ENCODE measurements at regions not wholly inside any gene's neighbourhood (a gene's known extent, or its start where the extent isn't known, plus 50 kb on each side); places are given as distances from the start of the nearest gene placed in this dataset.

DNA sequence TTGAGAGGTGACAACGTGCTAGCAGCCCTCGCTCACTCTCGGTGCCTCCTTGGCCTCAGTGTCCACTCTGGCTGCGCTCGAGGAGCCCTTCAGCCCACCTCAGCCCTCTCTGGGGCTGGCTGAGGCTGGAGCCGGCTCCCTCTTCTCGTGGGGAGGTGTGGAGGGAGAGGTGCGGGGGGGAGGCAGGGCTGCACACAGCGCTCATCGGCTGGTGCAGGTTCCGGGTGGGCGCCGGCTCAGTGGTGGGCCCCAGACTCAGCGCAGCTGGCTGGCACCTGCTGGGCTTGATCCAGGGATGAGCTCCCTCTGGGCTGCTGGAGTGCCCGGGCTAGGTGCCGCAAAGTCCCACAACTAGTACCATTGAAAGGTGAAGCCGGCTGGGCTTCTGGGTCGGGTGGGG, 957.8 kb upstream of the GJE1 start:
- Histone ChIP-seq H3K9me3 (peaks cover 0 to 13% of the 10 kb centered on the region in 2 donors), H3K36me3 (no peaks in the 10 kb centered on the region), H3K4me3 (no peak overlapping the region), H3K4me1 (peaks cover 0 to under 1% of the 10 kb centered on the region in 2 donors), H3K27me3 (no peaks in the 10 kb centered on the region), H3K27ac (no peak overlapping the region)
- TF ChIP-seq, protein P1, sequence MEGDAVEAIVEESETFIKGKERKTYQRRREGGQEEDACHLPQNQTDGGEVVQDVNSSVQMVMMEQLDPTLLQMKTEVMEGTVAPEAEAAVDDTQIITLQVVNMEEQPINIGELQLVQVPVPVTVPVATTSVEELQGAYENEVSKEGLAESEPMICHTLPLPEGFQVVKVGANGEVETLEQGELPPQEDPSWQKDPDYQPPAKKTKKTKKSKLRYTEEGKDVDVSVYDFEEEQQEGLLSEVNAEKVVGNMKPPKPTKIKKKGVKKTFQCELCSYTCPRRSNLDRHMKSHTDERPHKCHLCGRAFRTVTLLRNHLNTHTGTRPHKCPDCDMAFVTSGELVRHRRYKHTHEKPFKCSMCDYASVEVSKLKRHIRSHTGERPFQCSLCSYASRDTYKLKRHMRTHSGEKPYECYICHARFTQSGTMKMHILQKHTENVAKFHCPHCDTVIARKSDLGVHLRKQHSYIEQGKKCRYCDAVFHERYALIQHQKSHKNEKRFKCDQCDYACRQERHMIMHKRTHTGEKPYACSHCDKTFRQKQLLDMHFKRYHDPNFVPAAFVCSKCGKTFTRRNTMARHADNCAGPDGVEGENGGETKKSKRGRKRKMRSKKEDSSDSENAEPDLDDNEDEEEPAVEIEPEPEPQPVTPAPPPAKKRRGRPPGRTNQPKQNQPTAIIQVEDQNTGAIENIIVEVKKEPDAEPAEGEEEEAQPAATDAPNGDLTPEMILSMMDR (IDR thresholded peaks at IDR 0.05) = no peak
- DNase-seq (ENCODE audit: low spot score) = no peak

DNA sequence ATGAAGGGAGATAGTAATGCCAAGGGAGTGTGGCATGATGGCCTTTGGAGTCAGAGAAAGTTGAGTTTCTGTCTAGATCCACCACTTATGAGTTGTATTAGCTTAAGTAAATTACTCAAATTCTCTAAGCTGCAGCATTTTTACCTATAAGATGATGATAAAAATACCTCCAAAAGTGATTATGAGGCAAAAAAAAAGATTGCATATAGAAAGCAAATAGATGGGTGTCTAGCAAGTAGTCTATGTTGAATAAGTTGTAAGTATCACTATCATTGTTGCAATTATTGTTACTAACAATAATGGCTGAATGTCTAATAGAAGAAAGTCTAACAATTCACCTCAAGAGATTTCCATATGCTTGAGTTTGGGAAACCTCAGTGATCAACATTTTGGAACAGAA, 959.2 kb upstream of the GJE1 start:
- Histone ChIP-seq H3K4me3 (no peak overlapping the region), H3K4me1 (peaks cover 0 to 6% of the 10 kb centered on the region in 2 donors), H3K27me3 (no peaks in the 10 kb centered on the region), H3K36me3 (no peaks in the 10 kb centered on the region), H3K9me3 (peaks cover 0 to 13% of the 10 kb centered on the region in 2 donors), H3K27ac (no peak overlapping the region)
- TF ChIP-seq, protein P1 (IDR thresholded peaks at IDR 0.05) = no peak
- no peak for DNase-seq (ENCODE audit: low spot score)

DNA sequence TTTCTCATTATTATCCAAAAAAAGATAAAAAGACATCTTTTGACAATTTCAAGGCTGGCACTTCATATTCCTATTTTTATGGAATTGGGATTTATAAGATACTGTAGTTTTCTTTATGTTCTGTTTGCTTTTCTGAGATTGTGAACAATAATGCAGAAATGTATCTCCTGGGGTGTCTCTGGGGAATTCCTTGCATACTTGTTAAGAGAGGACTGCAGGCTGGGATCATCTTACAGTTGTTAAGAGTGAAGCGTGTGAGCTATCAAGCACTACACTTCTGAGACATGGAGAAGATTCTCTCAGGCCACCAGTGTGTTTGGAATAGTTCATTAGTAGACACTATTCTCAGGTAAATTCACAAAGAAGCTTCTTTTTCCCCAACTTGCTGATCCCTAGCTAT, 963.3 kb upstream of the GJE1 start:
- Histone ChIP-seq H3K4me1 (peaks cover 0 to 6% of the 10 kb centered on the region in 2 donors), H3K36me3 (no peaks in the 10 kb centered on the region), H3K4me3 (no peak overlapping the region), H3K9me3 (no peaks in the 10 kb centered on the region), H3K27ac (no peak overlapping the region), H3K27me3 (no peaks in the 10 kb centered on the region)
- TF ChIP-seq, protein P1 (IDR thresholded peaks at IDR 0.05) = no peak
- DNase-seq (ENCODE audit: low spot score) = no peak

DNA sequence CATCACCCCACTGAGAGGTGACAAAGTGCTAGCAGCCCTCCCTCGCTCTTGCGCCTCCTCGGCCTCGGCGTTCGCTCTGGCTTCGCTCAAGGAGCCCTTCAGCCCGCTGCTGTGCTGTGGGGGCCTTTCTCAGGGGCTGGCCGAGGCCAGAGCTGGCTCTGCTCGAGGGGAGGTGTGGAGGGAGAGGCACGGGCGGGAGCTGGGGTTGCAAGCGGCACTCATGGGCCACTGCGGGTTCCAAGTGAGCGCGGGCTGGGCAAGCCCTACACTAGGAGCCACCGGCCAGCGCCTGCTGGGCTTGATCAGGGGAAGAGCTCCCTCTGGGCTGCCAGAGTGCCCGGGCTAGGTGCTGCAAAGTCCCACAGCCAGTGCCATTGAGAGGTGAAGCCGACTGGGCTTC, 964.8 kb upstream of the GJE1 start:
- no peak for DNase-seq (ENCODE audit: low spot score)
- Histone ChIP-seq H3K27me3 (no peaks in the 10 kb centered on the region), H3K4me1 (peaks cover 0 to 10% of the 10 kb centered on the region in 2 donors), H3K9me3 (no peaks in the 10 kb centered on the region), H3K4me3 (no peak overlapping the region), H3K27ac (no peak overlapping the region), H3K36me3 (no peaks in the 10 kb centered on the region)
- TF ChIP-seq, protein P1 (IDR thresholded peaks at IDR 0.05) = no peak

DNA sequence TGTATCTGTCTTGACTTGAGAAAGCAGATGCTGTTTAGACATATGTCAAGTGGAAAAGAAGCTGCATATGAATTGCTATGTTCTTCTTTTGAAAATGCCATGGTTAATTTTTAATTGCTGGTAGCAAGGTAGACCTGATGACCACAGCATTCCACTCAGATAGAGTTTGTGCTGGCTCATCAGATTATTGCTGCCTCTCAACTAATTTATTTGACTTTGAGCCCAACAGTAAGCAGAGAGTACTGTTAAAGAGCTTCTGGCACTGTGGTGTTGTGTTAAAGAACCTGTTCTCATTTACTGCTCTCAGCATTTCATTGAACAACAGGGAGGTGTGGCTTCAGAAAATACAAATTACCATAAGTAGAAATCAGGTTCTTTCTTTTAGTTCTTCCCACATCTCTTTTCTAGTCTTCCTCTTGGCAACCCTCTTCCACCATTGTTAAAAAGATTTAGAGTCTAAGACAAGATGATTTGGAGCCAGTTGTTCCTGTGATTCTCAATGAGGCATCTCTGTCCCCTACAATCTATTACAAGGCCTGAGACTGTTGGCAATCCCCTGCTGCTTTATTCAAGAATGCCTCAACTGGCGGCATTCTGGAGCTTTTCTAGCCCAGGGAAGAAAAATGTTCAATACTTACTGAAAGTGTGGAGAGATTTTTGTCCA, 967.6 kb upstream of the GJE1 start:
- TF ChIP-seq, protein P1 (IDR thresholded peaks at IDR 0.05) = no peak
- Histone ChIP-seq H3K36me3 (no peaks in the 10 kb centered on the region), H3K27ac (peak overlapping the region; percentile 45 to 82), H3K4me1 (peaks cover 0 to 10% of the 10 kb centered on the region in 2 donors), H3K9me3 (no peaks in the 10 kb centered on the region), H3K4me3 (no peak overlapping the region), H3K27me3 (no peaks in the 10 kb centered on the region)
- no peak for DNase-seq (ENCODE audit: low spot score)

Measured in right atrium auricular region (tissue), 2 donors.